Endothelial cell of umbilical vein (primary cell): ENCODE measurements at regions not wholly inside any gene's neighbourhood (a gene's known extent, or its start where the extent isn't known, plus 50 kb on each side); places are given as distances from the start of the nearest gene placed in this dataset.

Source experiments
- BruUV-seq: library from RNA; stranded (reverse); fragments of 400-500 nt; replicated peaks from 2 replicates; lab custom pipeline; 2021; lab: Mats Ljungman, UMichigan
- CTCF ChIA-PET: fragments of 300-600, 350-600 bp; sonication (Branson Sonifier 250); formaldehyde crosslinking; loops from one replicate; lab custom pipeline; 2021; ENCODE audit warnings: antibody characterized with exemption, inconsistent platforms; lab: Charles Lee
- POLR2A ChIA-PET: fragments of 300-600, 350-600 bp; sonication (Branson Sonifier 250); formaldehyde crosslinking; loops from one replicate; lab custom pipeline; 2021; ENCODE audit warnings: antibody characterized with exemption, inconsistent platforms; lab: Charles Lee
- DNase-seq: peaks from one replicate; pipeline ENCODE4 v3.0.0-alpha.2; 2011; ENCODE audit warnings: low read depth, low spot score
- FAIRE-seq: peaks from 2 replicates; lab custom pipeline; 2011; peaks lifted over from hg19 to GRCh38; lab: Jason Lieb, UNC
- H2AFZ ChIP-seq: 2 replicates; pipeline ENCODE4 v1.6.0; 2012; ENCODE audit warnings: low read depth, low read length, control low read depth, inconsistent platforms
- H3K27ac ChIP-seq: 2 replicates; pipeline ENCODE4 v1.5.1; 2011; ENCODE audit warnings: low read depth, mild to moderate bottlenecking, control low read depth, low read length, moderate library complexity; ENCODE audit not compliant: insufficient read depth
- H3K27me3 ChIP-seq, 2 experiments: 2 replicates each; pipeline versions ENCODE4 v1.6.0 to v1.6.1; 2011; ENCODE audit warnings: low read length in 2 of 2, mixed read lengths in 1 of 2; ENCODE audit not compliant: control insufficient read depth in 2 of 2, insufficient read depth in 2 of 2
- H3K36me3 ChIP-seq, 2 experiments: 2 replicates in 1 of 2; 3 replicates in 1 of 2; pipeline ENCODE4 v1.5.1; 2011; ENCODE audit warnings: low read length in 2 of 2, mild to moderate bottlenecking in 1 of 2, moderate library complexity in 1 of 2; ENCODE audit not compliant: control insufficient read depth in 2 of 2, insufficient read depth in 2 of 2; ENCODE audit errors: extremely low read depth in 1 of 2
- H3K4me1 ChIP-seq: 3 replicates; pipeline ENCODE4 v1.5.1; 2011; ENCODE audit warnings: mild to moderate bottlenecking, low read length; ENCODE audit not compliant: control insufficient read depth, insufficient read depth; ENCODE audit errors: extremely low read depth
- H3K4me2 ChIP-seq: 2 replicates; pipeline ENCODE4 v1.6.1; 2011; ENCODE audit warnings: low read length, control low read depth, mixed read lengths; ENCODE audit not compliant: insufficient read depth
- H3K4me3 ChIP-seq, 3 experiments: fragments of 200-600 bp in 1 of 3; sonication (generic), shearing (Covaris generic) in 1 of 3; replicated peaks in 1 of 3; 2 replicates each; pipeline ENCODE4 v1.5.1; 2011 to 2016; ENCODE audit warnings: control low read depth in 3 of 3, low read length in 3 of 3, mild to moderate bottlenecking in 2 of 3, inconsistent platforms in 1 of 3, low read depth in 1 of 3, moderate library complexity in 1 of 3; ENCODE audit not compliant: insufficient read depth in 1 of 3
- H3K79me2 ChIP-seq: 2 replicates; pipeline ENCODE4 v1.6.0; 2012; ENCODE audit warnings: low read length, inconsistent platforms; ENCODE audit not compliant: control insufficient read depth, insufficient read depth
- H3K9ac ChIP-seq: replicated peaks from 2 replicates; pipeline ENCODE3; 2011; ENCODE audit warnings: low read length, control low read depth; ENCODE audit not compliant: insufficient read depth; ENCODE audit errors: extremely low read depth
- H3K9me1 ChIP-seq: replicated peaks from 3 replicates; pipeline ENCODE4 v1.6.0; 2011; ENCODE audit warnings: mild to moderate bottlenecking, low read length; ENCODE audit not compliant: control insufficient read depth, insufficient read depth; ENCODE audit errors: extremely low read depth
- H3K9me3 ChIP-seq: replicated peaks from 2 replicates; pipeline ENCODE4 v1.5.1; 2012; ENCODE audit warnings: low read length, inconsistent platforms; ENCODE audit not compliant: control insufficient read depth, insufficient read depth
- H4K20me1 ChIP-seq: replicated peaks from 2 replicates; pipeline ENCODE3; 2011; ENCODE audit warnings: mild to moderate bottlenecking, low read length; ENCODE audit not compliant: control insufficient read depth, insufficient read depth; ENCODE audit errors: extremely low read depth
- EZH2 ChIP-seq: IDR thresholded peaks from 2 replicates; pipeline ENCODE4 v1.6.1; 2012; ENCODE audit warnings: borderline replicate concordance, low read depth, mild to moderate bottlenecking, moderate library complexity, low read length, inconsistent platforms; ENCODE audit not compliant: severe bottlenecking
- FOS ChIP-seq: IDR thresholded peaks from 2 replicates; pipeline ENCODE4 v1.6.1; 2011; ENCODE audit warnings: mild to moderate bottlenecking, low read length, moderate library complexity, borderline replicate concordance; ENCODE audit not compliant: insufficient read depth
- GATA2 ChIP-seq: IDR thresholded peaks from 2 replicates; pipeline ENCODE4 v1.7.0; 2011; ENCODE audit warnings: low read depth, mild to moderate bottlenecking, moderate library complexity, mixed read lengths, low read length; ENCODE audit not compliant: insufficient read length, insufficient read depth
- JUN ChIP-seq: IDR thresholded peaks from 2 replicates; pipeline ENCODE4 v1.6.1; 2011; ENCODE audit warnings: borderline replicate concordance, low read depth; ENCODE audit not compliant: insufficient read length, insufficient read depth
- MYC ChIP-seq: IDR thresholded peaks from one replicate; pipeline ENCODE4 v1.6.1; 2011; ENCODE audit warnings: mild to moderate bottlenecking, low read depth, low read length
- POLR2A ChIP-seq: IDR thresholded peaks from 2 replicates; pipeline ENCODE4 v1.6.1; 2012; ENCODE audit warnings: low read depth, mild to moderate bottlenecking, control low read depth, low read length
- POLR2AphosphoS5 ChIP-seq: IDR thresholded peaks from 2 replicates; pipeline ENCODE4 v1.6.1; 2012; ENCODE audit warnings: low read depth, mild to moderate bottlenecking, control low read depth, low read length, moderate library complexity; ENCODE audit not compliant: insufficient read depth
- dilution Hi-C: fragments of 300-500 bp; cut with MboI; formaldehyde crosslinking; loops from one replicate; pipeline ENCODE4 v1.15.0; 2019; ENCODE audit warnings: low sequenced_read_pairs; ENCODE audit not compliant: extremely low pct_ligation_motif_present
- intact Hi-C: fragments of 100-400 bp; cut with micrococcal nuclease; formaldehyde crosslinking; loops from one replicate; pipeline ENCODE4 v1.10.0; 2022
- TF ChIP-seq, protein P1 (sequence below), 2 donors: IDR thresholded peaks; 1 replicate in 1 of 2; 2 replicates in 1 of 2; pipeline ENCODE4 v1.5.1; 2011; ENCODE audit warnings: low read length in 2 of 2, mild to moderate bottlenecking in 2 of 2, moderate library complexity in 2 of 2, control low read depth in 1 of 2, inconsistent platforms in 1 of 2, low read depth in 1 of 2; ENCODE audit not compliant: insufficient read depth in 1 of 2; ENCODE audit errors: extremely low read depth in 1 of 2
- TF ChIP-seq, protein P2 (sequence below): IDR thresholded peaks from 2 replicates; pipeline ENCODE4 v1.6.1; 2011; ENCODE audit not compliant: insufficient read depth, insufficient read length

DNA sequence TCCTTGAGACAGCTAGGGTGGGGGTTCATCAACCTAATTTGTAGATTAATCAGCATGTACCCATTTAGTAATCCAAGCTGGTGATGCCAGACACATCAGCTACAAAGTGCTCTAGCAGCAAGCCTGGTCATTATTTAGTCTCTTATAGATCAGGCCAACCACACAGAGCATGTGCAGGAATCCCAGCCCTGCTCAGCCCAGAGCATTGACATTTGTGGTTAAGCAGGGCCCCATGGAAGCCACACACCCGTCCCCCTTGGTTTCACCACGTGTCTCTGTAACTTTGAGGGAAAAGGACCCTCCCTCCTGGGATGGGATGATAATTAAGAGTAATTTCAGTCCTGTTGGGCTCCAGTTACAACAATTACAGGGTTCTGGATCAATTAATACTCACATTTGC lies 268.8 kb upstream of the RPL38 start:
- Histone ChIP-seq H3K79me2 (no peaks in the 10 kb centered on the region), H3K36me3 (no peaks in the 10 kb centered on the region), H3K4me1 (no peaks in the 10 kb centered on the region), H3K27ac (no peak overlapping the region), H3K9me3 (no peaks in the 10 kb centered on the region), H3K9me1 (no peaks in the 10 kb centered on the region), H2AFZ (no peak overlapping the region), H4K20me1 (no peaks in the 10 kb centered on the region), H3K9ac (no peak overlapping the region), H3K4me2 (no peak overlapping the region), H3K27me3 (no peaks in the 10 kb centered on the region), H3K4me3 (no peak overlapping the region)
- ChIA-PET CTCF (no interaction called here), POLR2A (no interaction called here)
- DNase-seq (no peak), FAIRE-seq (no peak)
- intact Hi-C loops = no loop called here
- BruUV-seq = no TSS peak
- no peak for TF ChIP-seq EZH2
- TF ChIP-seq POLR2A = no peak
- no peak for TF ChIP-seq POLR2AphosphoS5
- TF ChIP-seq FOS = no peak
- TF ChIP-seq GATA2 = no peak
- TF ChIP-seq MYC = no peak
- TF ChIP-seq, protein P1, sequence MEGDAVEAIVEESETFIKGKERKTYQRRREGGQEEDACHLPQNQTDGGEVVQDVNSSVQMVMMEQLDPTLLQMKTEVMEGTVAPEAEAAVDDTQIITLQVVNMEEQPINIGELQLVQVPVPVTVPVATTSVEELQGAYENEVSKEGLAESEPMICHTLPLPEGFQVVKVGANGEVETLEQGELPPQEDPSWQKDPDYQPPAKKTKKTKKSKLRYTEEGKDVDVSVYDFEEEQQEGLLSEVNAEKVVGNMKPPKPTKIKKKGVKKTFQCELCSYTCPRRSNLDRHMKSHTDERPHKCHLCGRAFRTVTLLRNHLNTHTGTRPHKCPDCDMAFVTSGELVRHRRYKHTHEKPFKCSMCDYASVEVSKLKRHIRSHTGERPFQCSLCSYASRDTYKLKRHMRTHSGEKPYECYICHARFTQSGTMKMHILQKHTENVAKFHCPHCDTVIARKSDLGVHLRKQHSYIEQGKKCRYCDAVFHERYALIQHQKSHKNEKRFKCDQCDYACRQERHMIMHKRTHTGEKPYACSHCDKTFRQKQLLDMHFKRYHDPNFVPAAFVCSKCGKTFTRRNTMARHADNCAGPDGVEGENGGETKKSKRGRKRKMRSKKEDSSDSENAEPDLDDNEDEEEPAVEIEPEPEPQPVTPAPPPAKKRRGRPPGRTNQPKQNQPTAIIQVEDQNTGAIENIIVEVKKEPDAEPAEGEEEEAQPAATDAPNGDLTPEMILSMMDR (IDR thresholded peaks at IDR 0.05; ENCODE audit: extremely low read depth in 1 of 2, insufficient read depth in 1 of 2, low read depth in 1 of 2, low read length in 2 of 2) = no peak
- TF ChIP-seq, protein P2, sequence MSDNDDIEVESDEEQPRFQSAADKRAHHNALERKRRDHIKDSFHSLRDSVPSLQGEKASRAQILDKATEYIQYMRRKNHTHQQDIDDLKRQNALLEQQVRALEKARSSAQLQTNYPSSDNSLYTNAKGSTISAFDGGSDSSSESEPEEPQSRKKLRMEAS = no peak
- TF ChIP-seq JUN = no peak
- dilution Hi-C loops = no loop called here
